ENCODE measurements at regions not wholly inside any gene's neighbourhood (a gene's known extent, or its start where the extent isn't known, plus 50 kb on each side); places are given as distances from the start of the nearest gene placed in this dataset.

DNA sequence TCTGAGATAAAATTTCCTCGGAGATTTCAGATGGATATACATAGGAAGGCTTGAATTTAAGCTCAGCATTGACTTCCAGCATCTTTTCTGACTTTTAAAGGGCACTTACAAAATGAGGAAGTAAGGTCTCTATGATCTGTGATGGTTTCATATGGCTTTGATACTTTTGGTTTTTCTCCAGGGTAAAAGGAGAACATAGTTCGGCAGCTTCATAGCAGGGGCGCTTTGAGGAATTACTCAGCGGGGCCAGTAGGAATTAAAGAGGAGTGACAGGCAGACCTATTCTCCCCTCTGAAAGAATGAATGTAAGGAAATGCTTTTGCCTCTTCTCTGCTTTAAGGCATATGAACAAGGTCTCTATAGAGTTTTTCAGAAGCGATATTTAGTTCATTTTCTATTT, 80.0 kb upstream of the PCDH15 start:
- TF ChIP-seq CTCF (IDR thresholded peaks at IDR 0.05; ENCODE audit: control extremely low read depth in 1 of 3, insufficient read depth in 1 of 3, low read depth in 1 of 3, low read length in 3 of 3) (no peak), POLR2AphosphoS5 (IDR thresholded peaks at IDR 0.05; ENCODE audit: low read depth, low read length) (no peak), EP300 (IDR thresholded peaks at IDR 0.05; ENCODE audit: borderline replicate concordance in 1 of 2, low read depth in 2 of 2, low read length in 2 of 2) (no peak), RNF2 (IDR thresholded peaks at IDR 0.05; ENCODE audit: borderline replicate concordance, low read depth, low read length, missing control alignments, poor library complexity, severe bottlenecking) (no peak)

Data from H1 (cell line).